GM13976 (cell line): ENCODE measurements at regions not wholly inside any gene's neighbourhood (a gene's known extent, or its start where the extent isn't known, plus 50 kb on each side); places are given as distances from the start of the nearest gene placed in this dataset.

Experiments
- DNase-seq: peaks from one replicate; pipeline ENCODE4 v3.0.0; 2012; ENCODE audit warnings: low spot score
- in situ Hi-C: fragments of 300-500 bp; cut with MboI; formaldehyde crosslinking; loops from one replicate; pipeline ENCODE4 v1.12.0; 2022; ENCODE audit warnings: low sequenced_read_pairs, mixed read lengths, inconsistent platforms; ENCODE audit not compliant: unreplicated experiment
- TF ChIP-seq, protein P1 (sequence below): IDR thresholded peaks from 2 replicates; pipeline ENCODE4 v1.5.1; 2012; ENCODE audit warnings: borderline replicate concordance, mild to moderate bottlenecking; ENCODE audit not compliant: insufficient read depth; ENCODE audit errors: extremely low read depth, missing control alignments, control extremely low read depth

DNA sequence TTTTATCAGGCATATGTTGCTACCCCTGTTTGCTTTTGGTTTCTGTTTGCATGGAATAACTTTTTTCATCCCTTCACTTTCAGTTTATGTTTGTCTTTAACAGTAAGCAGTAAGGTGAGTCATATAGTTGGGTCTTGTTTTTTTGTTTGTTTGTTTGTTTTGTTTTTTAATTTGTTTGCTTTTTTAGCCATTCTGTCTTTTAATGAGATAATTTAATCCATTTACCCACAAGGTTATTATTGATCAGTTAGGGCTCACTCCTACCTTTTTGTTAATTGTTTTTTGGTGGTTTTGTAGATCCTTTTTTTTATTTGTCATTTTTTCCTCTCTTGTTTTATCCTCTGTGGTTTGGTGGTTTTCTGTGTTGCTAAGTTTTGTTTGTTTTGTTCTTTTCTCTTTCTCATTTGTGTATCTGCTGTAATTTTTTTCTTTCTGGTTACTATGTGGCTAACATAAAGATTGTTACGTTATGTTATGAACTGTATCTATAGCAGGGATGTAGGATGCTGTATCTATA, 379.5 kb upstream of the MAD2L1 start:
- in situ Hi-C loops, result no loop called here
- TF ChIP-seq, protein P1, sequence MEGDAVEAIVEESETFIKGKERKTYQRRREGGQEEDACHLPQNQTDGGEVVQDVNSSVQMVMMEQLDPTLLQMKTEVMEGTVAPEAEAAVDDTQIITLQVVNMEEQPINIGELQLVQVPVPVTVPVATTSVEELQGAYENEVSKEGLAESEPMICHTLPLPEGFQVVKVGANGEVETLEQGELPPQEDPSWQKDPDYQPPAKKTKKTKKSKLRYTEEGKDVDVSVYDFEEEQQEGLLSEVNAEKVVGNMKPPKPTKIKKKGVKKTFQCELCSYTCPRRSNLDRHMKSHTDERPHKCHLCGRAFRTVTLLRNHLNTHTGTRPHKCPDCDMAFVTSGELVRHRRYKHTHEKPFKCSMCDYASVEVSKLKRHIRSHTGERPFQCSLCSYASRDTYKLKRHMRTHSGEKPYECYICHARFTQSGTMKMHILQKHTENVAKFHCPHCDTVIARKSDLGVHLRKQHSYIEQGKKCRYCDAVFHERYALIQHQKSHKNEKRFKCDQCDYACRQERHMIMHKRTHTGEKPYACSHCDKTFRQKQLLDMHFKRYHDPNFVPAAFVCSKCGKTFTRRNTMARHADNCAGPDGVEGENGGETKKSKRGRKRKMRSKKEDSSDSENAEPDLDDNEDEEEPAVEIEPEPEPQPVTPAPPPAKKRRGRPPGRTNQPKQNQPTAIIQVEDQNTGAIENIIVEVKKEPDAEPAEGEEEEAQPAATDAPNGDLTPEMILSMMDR, result no peak
- no peak for DNase-seq

DNA sequence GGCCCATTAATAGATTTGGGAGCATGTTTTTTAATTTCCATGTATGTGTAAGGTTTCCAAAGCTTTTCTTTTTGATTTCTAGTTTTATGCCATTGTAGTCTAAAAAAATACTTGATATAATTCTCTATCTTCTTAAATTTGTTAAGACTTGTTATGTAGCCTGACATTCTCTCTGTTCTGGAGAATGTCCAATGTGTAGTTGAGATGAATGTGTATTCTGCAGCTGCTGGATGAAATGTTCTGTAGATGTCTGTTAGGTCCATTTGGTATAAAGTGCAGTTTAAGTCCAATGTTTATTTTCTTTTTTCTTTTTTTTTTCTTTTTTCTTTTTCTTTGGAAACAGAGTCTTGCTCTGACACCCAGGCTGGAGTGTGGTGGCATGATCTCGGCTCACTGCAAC, 378.5 kb upstream of the MAD2L1 start:
- TF ChIP-seq, protein P1, result no peak
- in situ Hi-C loops, result no loop called here
- no peak for DNase-seq

DNA sequence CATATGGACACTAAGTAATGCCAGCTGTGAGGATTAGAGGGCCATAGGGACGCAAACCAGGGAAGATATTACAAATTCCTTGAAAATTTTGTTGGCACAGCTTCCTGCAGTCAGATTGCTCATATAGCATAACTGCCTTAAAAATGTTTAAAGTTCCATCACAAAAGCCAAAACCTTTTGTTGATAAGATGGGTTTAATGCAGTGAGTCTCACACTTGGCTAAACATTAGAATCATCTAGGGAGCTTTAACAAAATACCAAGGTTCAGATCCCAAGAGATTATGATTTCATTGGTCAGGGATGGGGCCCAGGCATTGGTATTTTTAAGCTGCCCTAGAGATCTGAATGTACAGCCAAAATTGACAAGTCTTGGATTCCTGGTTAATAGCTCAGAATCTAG, 376.5 kb upstream of the MAD2L1 start:
- in situ Hi-C loops, result no loop called here
- DNase-seq, result no peak
- TF ChIP-seq, protein P1, result no peak

DNA sequence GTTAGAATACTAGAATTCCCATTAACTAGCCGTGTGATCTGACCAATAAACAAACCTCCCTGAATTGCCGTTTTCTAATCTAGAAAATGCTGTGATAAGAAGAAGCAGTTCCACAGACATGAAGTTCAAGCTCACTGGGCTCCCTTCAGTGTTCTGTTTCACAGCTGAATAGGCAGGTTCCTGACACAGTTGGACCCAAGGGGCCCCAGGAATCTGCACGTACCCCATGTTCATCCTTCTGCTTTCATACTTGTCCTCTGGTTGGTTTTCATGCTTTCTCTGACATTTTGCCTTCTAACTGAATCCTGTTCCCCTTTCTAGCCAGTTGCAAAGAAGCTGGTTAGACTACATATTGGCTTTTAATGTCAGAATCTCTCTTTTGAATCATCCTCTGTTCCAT, 374.1 kb upstream of the MAD2L1 start:
- no peak for DNase-seq
- in situ Hi-C loops, result no loop called here
- TF ChIP-seq, protein P1, result no peak

DNA sequence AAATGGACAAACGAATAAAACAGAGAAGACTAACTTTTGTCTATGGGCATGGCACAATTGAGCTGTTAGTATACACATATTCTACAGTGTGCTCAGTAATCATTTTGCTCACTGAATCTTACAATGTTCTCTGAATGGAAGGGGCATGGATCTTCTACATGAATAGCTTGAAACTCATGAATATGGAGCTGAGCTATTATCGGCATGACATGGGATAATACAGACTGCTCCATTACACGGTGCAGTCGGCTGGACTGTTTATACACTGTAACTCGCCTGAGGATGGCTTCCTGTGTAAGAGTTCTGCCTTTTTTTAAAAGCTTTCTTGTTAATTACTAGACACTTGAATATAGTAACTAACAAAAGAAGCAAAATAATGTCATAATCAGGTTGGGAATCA, 368.5 kb upstream of the MAD2L1 start:
- in situ Hi-C loops, result no loop called here
- DNase-seq, result no peak

DNA sequence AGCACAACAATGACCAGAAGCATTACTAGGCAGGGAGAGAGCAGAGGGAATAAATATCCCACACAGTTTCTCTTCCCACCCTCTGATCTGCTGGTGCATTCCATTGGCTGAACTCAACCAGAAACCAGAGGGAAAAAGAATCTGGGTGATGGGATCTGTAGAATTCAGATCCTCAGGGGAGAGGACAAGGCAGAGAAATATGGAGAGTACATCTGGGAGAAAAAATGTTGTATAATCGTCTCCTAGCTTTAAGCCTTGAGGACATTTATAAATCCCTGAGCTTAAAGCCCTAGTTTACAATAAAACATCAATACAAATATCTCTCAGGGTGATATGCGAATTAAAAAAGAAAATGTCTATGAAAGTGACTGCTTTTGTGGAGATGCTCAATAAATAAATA, 368.1 kb upstream of the MAD2L1 start:
- in situ Hi-C loops, result no loop called here
- TF ChIP-seq, protein P1, result no peak
- no peak for DNase-seq

More for the DNA sequence above, 368.5 kb upstream of the MAD2L1 start:
- TF ChIP-seq, protein P1, result no peak
